Jurkat, Clone E6-1 (cell line): ENCODE measurements at regions not wholly inside any gene's neighbourhood (a gene's known extent, or its start where the extent isn't known, plus 50 kb on each side); places are given as distances from the start of the nearest gene placed in this dataset.
"Not testable (repeated sequence)": the region's sequence is repeated elsewhere in the genome, so short reads cannot be mapped to it uniquely, and the experiment has no call there.

Experiments used
- DNase-seq: peaks from one replicate; pipeline ENCODE4 v3.0.0-alpha.2; 2011; ENCODE audit warnings: low read depth, low spot score
- H3K4me3 ChIP-seq: 2 replicates; pipeline ENCODE4 v1.5.1; 2011; ENCODE audit warnings: mild to moderate bottlenecking, low read length, control low read depth, moderate library complexity

- DNase-seq = no peak
- no peak overlapping the region for H3K4me3 ChIP-seq
Measured at GRCh38 chrX:37904833-37905232, 57.5 kb upstream of the DYNLT3 start.

GRCh38 chrX:37905436-37906147 is 58.2 kb upstream of the DYNLT3 start:
- H3K4me3 ChIP-seq = no peak overlapping the region
- DNase-seq = no peak

GRCh38 chrX:37906357-37906756 is 59.0 kb upstream of the DYNLT3 start:
- no peak for DNase-seq
- no peak overlapping the region for H3K4me3 ChIP-seq

- DNase-seq = no peak
- H3K4me3 ChIP-seq = no peak overlapping the region
Measured at GRCh38 chrX:37910186-37910585, 62.8 kb upstream of the DYNLT3 start.

- DNase-seq = no peak
- H3K4me3 ChIP-seq = no peak overlapping the region
Measured at GRCh38 chrX:37912304-37912703, 64.9 kb upstream of the DYNLT3 start.

- DNase-seq = no peak
- H3K4me3 ChIP-seq = no peak overlapping the region
Measured at GRCh38 chrX:37912777-37913176, 65.4 kb upstream of the DYNLT3 start.

GRCh38 chrX:37918168-37918567 is 70.8 kb upstream of the DYNLT3 start:
- no peak overlapping the region for H3K4me3 ChIP-seq
- no peak for DNase-seq

GRCh38 chrX:37918703-37919102 is 71.3 kb upstream of the DYNLT3 start:
- no peak for DNase-seq
- no peak overlapping the region for H3K4me3 ChIP-seq

GRCh38 chrX:37921758-37922157 is 74.4 kb upstream of the DYNLT3 start:
- H3K4me3 ChIP-seq = no peak overlapping the region
- DNase-seq = no peak

GRCh38 chrX:37922928-37923327 is 75.6 kb upstream of the DYNLT3 start:
- no peak overlapping the region for H3K4me3 ChIP-seq
- no peak for DNase-seq

- H3K4me3 ChIP-seq, DNase-seq: not testable (repeated sequence)
Measured at GRCh38 chrX:37925761-37926160, 78.4 kb upstream of the DYNLT3 start.

- no peak overlapping the region for H3K4me3 ChIP-seq
- peak; percentile 10 for DNase-seq
Measured at GRCh38 chrX:37926700-37927099, 79.3 kb upstream of the DYNLT3 start.

GRCh38 chrX:37942170-37942569 is 64.2 kb upstream of the SYTL5 start:
- DNase-seq = no peak
- no peak overlapping the region for H3K4me3 ChIP-seq

- DNase-seq = no peak
- no peak overlapping the region for H3K4me3 ChIP-seq
Measured at GRCh38 chrX:37943554-37944344, 62.6 kb upstream of the SYTL5 start.

GRCh38 chrX:37946197-37946596 is 60.2 kb upstream of the SYTL5 start:
- H3K4me3 ChIP-seq = no peak overlapping the region
- DNase-seq = no peak

GRCh38 chrX:37955273-37955672 is 51.1 kb upstream of the SYTL5 start:
- DNase-seq = no peak
- no peak overlapping the region for H3K4me3 ChIP-seq

- no peak overlapping the region for H3K4me3 ChIP-seq
- DNase-seq = no peak
Measured at GRCh38 chrX:37956223-37956622, 50.1 kb upstream of the SYTL5 start.
